ENCODE measurements at regions not wholly inside any gene's neighbourhood (a gene's known extent, or its start where the extent isn't known, plus 50 kb on each side); places are given as distances from the start of the nearest gene placed in this dataset.
"Not testable (repeated sequence)": the region's sequence is repeated elsewhere in the genome, so short reads cannot be mapped to it uniquely, and the experiment has no call there.

DNA sequence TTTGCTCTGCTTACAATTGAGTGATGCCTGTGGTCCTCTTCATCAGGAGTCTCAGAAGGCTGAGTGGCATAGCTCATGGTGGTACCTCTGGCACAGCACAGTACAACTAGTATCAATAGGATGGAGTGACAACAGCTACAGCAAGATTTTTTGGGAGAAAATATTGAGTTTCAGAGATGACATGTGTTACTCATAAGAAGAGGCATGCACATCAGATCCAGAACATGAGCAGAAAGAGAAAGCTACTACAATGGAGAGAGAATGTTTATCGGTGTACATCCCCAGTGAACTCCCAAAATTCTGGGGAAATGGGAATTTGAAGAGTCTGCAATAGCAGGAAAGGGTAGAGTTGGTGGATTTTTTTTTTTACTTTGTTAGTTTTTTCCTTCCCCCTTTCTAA, 130.5 kb upstream of the MB21D2 start:
- no peak for DNase-seq

DNA sequence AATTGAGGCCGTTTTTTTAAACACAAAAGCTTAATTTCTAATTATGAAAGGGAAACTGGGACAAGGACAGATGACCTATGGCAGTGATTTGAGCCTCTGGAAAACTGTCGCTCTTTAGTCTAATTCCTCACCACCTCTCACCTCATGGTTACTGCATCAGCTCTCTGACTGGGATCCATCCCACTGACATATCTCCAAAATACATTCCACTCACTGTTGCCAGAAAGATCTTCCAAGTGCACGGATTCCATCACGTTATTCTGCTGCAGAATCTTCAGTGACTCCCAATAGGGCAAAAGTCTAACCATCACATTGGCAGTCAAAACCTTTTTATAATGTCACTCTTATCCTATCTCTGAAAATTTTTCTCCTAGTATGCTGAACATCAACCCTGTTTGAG, 132.3 kb upstream of the MB21D2 start:
- DNase-seq = no peak

DNA sequence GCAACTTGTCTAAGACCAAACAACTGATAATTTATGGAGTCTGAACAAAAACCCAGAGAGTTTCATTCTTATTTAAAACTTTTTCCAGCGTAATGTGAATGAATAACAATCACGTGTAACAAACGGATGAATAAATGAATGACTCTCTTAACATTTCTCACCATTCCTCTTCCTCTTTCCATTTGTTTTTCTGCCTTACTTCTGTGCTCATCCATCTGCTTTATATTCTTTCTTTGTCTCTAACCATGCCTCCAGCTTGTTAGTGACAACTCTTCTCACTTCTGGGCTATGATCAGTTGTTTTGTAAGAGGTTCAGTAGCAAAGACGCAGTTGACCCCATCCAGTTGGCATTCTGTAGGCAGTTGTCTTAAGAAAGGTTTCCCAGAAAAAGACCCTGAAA, 133.7 kb upstream of the MB21D2 start:
- no peak for DNase-seq

DNA sequence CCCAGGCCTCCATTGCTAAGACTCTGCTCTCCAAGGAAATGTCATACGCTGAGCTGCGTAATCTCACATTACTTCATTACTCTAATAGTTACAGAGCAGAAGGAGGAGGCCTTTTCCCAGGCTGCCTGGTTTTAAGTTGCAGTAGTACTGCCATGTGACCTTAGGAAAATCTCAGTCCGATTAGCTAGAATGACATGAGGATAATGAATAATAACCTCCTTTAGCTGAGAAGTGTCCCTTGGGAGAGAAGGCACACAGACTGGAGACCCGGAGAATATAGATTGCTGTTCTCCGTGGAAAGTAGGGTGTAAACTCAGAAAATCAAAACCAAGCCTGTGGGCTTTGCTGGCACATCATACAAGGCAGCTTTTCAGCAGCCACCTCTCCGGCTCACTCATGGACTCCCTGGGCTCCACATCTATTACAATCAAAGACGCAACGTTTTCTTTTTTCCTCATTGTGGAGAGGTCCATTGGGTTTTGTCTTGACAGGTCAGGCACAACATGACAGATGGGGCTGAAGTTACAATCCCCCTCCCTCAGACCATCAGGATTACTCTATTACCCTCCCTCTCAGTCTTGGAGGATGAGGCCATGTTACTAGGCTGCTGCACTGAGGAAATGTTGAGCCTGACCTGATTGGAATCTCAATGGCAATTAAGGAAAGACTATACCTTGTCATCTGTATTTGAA, 134.8 kb upstream of the MB21D2 start:
- no peak for DNase-seq

DNA sequence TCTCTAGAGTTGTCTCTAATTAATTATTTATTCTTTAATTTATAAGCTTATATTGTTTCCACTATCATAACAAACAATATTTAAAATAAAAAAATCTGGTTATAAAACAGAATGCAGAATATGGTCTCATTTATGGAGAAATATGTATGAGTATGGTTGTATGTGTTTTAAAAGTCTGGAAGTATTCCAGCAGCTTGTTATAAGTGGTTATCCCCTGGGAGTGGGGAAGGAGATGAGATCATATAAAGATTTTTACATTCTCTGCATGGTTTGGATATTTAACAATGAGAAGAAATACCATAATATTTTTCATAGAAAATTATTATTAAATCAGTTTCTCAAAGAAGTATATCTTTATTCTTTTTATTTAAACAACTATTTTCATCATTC, 135.4 kb upstream of the MB21D2 start:
- no peak for DNase-seq

DNA sequence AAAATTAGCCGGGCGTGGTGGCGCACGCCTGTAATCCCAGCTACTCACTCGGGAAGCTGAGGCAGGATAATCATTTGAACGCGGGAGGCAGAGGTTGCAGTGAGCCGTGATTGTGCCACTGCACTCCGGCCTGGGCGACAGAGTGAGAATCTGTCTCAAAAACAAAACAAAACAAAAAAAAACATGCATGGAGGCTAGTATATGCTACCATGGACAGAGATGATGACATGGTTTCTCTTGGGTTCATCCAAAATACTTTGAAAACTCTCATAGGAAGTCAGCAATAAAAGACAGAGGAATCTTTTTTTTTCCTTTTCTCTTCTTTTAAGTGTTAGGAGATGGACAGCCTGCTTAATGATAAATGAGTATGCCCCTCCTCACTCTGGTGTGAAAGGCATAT, 137.7 kb upstream of the MB21D2 start:
- DNase-seq = no peak

DNA sequence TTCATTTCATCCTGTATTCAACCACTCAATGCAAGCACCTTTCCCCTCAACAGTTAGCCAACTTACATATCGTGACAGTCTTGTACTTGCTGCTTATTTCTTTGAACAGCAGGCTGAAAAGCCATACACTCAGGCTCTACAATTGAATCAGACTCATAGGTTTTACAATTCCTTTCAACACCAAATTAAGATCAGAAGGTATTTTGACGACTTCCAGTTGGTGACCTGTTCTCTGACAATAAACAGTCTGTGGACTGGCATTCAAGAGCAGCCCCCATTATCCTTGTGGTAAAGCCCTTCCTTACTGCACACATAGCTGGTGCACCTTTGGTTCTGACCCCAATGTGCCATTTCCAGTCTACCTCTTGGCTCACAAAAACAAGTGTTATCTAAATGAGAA, 140.0 kb upstream of the MB21D2 start:
- no peak for DNase-seq

DNA sequence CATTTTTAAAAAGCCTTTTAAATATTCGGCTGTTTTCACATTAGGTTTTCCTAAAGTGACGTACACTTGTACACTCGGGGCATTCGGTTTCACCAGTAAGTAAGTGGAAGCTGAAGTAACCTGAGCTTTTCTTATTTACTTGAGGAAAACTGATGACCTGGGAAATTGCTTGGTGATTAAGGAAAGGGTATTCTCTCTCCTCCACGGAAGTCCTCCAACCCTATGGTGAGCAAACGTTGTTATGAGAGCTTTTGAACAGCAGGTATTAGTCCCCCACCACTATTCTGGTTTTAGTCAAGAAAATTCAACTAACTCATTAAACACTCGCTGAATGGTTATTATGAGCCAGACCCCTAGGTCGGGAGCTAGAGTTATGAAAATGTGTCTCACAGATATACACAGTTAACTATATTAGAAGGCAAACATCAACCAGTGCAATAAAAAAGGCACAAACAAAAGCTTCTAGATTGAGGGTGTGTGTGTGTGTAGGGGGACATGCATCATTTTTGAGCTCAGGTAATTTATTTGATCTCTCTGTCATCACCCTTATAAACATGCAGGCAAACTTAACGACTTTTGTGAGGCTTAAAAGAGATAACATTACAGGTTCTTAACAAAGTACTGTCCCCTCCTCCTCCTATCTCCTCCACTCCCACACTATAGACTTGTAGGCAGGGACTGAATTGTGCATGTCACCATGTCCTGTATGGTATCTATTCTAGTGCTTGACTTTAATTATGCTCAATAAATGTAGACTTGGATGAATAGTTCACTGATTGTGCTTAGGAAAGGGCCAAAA, 143.3 kb upstream of the MB21D2 start:
- DNase-seq = no peak

DNA sequence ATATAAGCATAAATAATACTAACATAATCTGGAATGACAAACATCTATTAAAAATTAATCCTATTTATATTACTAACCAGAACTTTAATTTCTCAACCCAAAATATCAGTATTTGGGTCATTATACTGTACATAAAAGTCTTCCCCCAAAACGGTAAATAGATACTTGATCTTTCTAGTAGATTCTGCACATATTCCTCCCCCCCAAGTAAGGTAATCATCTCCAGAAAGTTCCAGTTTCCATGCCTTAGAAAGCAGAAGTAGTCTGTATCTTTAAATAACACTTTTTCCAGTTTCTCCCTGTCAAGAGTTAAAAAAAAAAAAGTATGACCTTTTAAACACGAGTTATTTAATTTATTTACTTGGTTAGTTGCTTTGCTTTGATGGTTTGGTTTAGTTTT, 150.7 kb upstream of the MB21D2 start:
- no peak for DNase-seq

DNA sequence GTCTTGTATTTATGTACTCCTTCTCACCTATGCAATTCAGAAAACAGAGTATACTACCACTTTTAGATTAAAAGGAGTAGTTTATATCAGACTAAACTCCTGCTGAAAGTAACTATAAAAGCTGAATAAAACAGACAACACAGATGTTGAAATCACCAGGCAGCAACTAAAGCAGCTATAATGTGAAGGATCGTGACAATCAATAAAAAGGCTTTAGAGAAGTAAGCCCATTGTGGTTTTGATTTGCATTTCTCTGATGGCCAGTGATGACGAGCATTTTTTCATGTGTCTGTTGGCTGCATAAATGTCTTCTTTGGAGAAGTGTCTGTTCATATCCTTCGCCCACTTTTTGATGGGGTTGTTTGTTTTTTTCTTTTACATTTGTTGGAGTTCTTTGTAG, 152.1 kb upstream of the MB21D2 start:
- not testable (repeated sequence) for DNase-seq

DNA sequence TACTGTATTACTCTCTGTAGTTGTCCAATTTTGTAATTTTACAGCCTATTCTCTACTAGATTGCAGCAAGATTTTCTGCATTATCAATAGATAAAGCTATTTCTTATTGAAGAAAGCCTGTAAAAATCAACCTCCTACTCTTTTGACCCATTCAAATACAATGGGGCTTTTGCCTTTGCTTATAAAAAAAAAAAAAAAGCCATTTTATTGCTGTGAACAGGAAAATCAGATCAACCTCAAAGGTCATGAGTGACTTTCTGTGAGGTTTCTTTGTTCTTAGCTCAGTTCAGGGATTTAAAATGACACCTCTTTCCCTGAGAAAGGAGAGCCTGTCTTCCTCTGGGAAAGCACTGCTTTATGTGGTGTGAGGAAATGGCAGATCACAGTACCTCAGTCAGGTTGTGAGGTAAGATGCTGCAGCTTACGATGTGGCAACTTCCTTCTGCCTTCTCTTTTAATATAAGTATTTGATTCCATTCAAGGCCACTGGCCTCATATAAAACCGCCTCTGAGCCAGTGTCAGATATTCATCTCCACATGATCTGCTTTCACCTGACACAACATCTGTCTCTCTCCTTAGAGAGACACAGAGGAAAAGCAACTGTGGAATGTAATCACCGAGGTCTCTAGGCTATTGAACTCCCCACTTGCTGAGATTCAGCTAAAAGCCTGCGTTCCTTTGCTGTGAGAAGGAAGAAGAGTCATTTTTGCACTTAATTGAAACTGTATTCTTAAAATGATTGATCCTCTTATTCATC, 161.5 kb upstream of the MB21D2 start:
- no peak for DNase-seq

DNA sequence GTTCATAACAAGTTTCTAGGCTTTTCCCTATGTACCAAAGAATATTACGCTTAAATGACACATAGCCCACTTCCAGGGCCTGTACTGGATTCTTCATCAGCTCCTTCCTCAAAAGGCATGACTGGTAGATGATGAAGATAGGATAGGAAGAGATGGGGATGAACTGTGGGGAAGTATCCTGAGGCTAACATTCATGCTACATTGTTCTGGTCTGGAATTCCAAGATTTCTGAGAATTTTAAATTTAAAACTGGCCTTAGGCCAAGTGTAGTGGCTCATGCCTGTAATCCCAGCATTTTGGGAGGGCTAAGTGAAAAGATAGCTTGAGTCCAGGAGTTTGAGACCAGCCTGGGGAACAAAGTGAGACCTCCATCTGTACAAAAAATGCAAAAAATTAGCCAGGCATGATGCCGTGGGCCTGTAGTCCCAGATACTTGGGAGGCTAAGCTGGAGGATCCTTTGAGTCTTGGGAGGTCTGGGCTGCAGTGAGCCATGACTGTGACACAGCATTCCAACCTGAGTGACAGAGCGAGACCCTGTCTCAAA, 160.1 kb upstream of the PLAAT1 start:
- DNase-seq = no peak

DNA sequence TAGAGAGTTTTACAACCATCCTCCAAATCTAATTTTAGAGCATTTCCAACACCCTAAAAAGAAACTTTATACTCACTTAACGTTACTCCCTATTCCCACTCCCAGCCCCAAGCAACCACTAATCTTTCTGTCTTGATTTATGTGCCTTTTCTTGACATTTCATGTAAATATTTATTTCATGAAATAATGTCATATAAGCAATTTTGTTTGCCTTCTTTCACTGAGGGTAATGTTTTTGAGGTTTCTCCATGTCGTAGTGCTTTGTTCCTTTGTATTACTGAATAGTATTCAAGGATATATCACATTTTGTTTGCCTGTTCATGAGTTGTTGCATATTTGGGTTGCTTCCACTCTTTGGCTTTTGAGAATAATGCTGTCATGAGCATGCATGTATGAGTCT, 155.4 kb upstream of the PLAAT1 start:
- DNase-seq = no peak

DNA sequence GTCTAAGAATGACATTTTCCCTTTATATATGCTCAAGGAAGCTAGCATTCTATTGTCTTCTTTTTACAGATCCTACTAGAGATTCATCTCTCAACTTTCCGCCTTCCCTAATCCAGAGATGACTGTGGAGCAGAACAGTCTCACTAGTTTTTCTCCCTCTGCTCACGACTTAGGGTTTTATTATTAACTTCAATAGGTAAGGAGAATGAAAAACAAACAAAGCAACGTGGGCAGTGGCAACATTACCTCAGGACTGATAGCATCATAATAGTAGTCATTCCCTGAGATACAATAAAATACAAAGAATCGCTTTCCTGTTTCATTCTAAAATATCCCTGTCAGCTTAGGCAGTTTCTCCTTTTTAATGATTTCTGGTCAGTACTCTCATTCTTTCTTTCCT, 154.3 kb upstream of the PLAAT1 start:
- no peak for DNase-seq

DNA sequence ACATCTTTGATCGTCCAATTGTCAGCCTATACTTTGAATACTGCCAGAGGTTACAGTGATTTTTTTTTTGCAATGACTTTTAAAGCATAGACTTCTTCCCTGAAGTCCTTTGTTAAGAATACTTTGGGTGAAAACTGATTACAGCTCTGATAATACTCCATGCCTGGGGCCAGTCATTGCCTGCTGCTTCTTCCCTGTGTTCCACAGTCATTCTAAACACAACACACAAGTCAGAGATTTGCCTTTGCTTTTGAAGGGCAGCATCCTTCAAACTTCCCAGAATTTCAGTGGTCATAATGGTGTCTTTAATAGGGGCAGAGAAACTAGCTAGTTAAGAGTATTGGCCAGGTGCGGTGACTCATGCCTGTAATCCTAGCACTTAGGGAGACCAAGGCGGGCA, 153.7 kb upstream of the PLAAT1 start:
- no peak for DNase-seq

DNA sequence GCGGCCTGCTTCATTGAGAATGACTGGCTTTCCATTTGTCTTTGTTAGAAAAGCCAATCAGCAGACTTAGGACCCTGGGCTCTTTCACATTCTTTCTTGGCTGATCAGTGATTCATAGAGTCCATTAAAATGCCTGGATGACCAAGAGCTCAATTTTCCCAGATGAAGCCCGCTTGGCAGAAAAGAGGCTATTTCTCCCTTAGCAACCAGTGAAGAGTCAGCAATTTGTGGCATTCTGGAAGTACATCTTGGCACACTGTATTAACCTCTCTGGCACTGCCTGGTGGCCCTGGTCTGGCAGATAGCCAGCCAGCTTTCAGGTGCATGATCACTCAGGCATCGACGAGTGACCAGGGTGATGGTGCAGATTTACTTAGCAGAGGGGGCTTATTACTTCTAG, 145.7 kb upstream of the PLAAT1 start:
- DNase-seq = no peak

DNA sequence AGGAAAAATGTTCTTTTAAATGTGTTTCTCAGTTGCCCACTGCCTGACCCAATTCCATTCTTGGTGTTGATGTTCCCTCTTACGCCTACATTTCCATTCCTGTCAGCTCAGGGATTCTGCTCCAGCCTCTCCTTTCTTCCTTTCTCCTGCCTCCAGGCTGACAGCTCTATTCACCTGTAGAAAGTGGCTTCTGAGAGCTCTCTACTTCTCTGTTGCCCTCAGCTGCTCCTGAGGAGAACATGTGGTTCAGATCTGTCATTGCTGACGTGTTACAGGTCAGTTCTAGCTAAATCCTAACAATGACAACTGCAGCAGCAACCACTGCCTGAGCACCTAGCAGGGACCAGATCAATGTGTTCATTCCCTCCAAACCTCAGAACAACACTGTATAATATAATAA, 144.9 kb upstream of the PLAAT1 start:
- no peak for DNase-seq

DNA sequence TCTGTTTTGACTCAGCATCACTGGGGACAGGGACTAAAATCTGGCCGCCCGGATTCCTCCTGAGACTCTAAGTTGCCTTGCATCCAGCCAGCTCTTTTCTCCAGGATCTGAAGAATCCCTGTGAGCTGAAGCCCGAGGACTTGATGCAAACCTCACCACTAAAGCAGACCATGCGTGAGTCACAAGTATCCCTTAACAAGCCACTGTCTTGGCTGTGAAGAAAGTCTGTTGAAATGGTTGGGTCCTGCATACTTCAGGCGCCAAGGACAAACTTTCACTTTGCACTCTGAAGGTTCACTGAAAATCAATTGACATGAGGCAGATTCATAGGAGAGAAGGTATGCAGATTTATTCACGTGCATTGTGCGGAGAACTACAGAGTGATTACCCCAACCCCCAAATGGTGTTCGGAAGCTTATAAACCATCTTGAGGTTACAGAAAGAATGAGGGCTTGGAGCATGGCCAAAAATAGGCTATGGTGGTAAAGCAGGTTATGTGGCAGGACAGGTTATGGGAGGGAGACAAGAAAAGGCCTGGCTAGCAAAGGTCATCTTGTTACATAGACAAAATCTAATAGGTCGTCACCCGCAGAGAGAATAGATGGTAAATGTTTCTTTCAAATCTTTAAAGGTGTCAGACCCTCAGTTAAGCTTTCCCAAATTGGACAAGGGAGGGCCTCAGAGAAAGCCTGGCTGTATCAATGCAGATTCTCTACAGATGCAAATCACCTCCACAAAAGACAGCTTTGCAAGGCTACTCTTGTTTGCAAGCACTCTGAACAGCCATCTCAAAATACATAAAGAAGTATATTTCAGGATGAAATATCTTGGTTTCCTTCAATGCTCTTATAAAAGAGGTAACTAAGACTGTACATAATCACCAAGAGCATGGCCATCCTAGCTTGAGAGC, 126.3 kb upstream of the PLAAT1 start:
- no peak for DNase-seq

DNA sequence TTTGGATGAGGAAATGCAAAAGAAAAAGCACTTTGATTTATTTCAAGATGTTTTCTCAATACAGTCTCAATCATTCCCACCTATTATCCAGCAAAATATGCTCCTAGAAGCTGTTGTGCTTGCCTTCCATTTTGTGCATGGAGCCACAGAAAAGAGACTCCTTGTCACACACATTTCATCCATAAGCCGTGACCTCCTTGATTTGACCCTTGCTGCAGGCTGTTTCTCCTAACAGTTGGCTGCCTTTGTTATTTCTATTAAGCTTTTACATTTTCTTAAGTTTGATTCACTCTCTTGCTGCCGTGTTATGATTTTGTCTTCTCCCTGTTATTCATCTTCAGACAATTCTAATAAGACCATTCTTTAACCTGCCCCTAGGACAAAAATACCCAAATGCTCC, 124.2 kb upstream of the PLAAT1 start:
- no peak for DNase-seq

DNA sequence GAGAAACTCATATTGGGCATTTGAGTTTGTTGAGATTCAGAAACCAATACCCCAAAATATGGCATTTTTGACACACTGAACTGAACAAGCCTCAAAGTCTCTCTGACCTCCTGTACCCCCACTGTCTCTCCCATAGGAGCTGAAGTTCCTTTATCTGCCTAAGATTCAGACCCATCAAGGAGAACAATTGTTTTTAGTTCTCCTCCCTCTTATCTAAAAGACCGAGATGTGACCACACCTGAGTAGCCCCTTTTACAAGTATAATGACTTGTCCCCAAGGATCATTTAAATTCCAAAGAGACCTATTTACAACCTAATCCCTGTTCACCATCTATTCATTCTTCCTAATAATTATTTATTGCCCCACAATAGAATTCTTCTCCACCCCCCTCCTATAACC, 122.1 kb upstream of the PLAAT1 start:
- DNase-seq = no peak

DNA sequence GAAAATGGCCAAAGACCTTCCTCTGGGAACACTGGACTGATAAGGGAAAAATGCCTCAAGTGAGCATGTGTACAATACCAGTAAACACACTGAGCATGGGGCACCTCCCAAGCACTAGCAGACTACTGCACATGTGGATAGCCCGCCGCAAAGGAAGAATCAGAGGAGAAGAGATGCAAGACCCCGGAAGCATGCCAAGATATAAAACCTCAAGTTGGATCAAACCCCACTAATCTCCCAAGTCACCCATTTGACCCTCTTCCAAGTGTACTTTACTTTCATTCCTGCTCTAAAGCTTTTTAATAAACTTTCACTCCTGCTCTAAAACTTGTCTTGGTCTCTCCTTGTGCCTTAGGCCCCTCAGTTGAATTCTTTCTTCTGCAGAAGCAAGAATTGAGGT, 121.1 kb upstream of the PLAAT1 start:
- no peak for DNase-seq

DNA sequence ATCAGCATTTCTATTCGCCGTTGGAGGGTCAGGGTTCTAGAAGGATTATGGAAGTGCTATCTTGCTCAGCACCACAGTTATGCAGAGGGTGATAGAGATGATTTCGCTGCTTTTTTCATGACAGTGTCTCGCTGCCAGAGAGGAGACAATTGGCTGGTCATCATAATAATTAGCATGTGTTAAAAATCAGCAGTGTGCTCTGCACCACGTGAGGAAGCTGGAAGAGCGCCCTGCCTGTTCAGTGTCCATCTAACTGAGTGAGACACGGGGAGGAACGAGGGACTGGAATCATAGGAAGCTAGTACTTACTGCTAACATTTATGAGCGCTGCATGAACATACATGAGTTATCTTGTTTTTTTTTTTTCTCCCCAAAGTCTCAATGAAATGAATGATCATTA, 116.2 kb upstream of the PLAAT1 start:
- DNase-seq = no peak

DNA sequence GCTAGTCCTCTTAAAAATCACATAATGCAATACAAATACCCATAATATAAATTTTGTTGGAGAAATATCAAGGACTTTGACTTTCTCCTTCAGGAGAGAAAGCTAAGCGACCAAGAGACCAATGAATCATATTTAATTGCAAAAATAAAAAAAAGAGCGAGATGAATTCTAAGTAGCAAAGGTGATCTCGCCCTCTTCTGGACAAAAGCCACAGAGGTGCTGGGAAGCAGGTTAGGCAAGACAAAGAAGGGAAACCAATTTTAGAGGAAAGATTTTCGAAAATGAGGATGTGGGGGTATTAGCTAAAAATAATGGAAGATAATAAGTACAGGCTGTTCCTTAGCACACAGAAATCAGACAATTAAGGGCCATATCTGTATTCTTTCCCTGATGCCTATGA, 111.4 kb upstream of the PLAAT1 start:
- DNase-seq = no peak

Data from activated CD4-positive, alpha-beta T cell treated with anti-CD3 and anti-CD28 coated beads, Interleukin-10, Interleukin-2, amounts not matched to agents 100 ng/mL and 50 ng/mL, durations not matched to agents 16 hours and 8 hours (primary cell).